NCI-H2227 (cell line): ENCODE measurements at regions not wholly inside any gene's neighbourhood (a gene's known extent, or its start where the extent isn't known, plus 50 kb on each side); places are given as distances from the start of the nearest gene placed in this dataset.

ENCODE experiments used
- DNase-seq: peaks from one replicate; lab custom pipeline; 2025; ENCODE audit not compliant: unreplicated experiment; lab: John Stamatoyannopoulos, UW

DNA sequence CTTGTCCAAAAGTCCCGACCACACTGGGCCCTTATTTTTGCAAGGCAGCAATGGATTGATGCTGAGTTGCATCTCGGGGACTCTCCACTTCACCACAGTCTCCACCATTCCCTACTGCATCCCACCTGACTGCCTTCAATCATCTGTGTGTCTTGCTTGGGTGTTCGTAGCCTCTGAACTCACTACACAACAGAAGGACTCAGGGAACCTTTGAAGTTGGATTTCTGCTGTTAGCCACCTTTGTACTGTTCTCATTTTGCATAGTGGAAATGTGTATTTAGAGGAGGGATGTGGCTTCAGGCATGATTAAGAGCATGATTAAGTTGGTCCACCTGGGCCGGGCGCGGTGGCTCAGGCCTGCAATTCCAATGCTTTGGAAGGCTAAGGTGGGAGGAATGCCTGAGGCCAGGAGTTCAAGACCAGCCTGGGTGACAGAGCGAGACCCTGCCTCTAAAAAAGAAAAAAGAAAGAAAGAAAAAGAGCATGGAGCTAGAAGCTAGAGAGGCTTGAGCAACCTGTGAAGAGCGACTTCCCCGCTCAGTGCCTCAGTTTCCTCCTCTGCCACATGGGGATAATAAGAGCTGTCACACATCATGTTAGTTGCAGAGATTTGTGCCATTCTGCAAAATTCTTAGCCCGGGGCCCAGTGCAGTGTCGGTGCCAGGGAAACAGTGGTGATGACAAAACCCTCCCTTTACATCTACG lies 121.3 kb upstream of the PTPN1 start:
- no peak for DNase-seq

DNA sequence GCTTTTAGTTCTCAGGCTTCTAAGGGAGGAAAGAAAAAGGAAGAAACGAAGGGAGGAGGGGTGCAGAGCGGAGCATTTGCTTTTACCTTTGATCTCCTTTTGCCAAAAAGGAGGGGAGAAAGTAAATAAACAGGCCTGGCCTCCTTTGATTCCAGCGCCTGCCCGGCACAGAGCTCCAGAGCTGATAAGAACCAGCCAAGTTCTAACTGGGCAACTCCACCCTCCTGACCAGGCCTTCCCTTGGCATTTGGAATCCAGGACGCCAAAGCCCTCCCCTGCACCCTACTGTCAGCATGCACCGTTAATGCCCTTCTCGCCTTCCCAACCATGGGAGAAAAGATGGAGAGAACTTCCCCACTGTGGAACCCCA lies 120.8 kb upstream of the PTPN1 start:
- no peak for DNase-seq

DNA sequence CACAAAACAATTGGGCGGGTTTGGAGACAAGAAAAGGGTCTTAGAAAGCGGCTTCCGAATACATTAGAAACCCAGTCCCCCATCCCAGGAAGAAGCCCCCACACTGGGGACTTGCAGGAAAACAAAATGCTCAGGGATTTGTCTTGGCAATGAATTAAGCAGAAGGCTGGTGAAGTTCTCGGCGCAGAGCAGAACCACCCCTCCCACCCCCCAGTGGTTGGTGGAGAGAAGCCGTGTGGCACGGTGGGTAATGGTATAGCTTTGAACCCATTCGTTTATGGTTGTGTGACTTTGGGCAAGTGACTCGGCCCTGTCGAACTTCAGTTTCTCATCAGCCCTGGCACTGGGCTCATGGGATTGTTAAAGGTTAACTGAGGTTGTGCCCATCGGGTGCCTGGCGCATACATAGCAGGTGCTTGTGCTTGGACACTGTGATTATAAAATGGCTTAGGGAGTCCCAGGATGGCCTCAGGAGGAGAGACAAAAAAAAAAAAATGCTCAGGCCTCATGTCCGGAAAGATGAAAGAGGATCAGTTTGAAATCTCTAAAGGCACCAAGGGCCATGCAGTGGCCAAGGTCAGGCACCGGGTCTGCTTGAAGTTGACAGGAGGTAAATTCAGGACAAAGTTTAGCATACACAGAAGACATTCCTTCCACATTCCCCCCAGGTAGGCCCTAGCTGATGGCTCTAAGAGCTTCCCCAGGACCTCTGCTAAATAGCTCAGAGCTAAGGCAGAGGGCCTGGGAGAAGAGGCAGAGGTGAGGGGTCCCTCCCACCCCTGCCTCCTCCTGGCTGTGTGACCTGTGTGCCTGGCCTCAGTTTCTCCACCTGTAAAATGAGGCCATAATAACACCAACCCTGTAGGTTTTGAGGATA lies 120.1 kb upstream of the PTPN1 start:
- no peak for DNase-seq

DNA sequence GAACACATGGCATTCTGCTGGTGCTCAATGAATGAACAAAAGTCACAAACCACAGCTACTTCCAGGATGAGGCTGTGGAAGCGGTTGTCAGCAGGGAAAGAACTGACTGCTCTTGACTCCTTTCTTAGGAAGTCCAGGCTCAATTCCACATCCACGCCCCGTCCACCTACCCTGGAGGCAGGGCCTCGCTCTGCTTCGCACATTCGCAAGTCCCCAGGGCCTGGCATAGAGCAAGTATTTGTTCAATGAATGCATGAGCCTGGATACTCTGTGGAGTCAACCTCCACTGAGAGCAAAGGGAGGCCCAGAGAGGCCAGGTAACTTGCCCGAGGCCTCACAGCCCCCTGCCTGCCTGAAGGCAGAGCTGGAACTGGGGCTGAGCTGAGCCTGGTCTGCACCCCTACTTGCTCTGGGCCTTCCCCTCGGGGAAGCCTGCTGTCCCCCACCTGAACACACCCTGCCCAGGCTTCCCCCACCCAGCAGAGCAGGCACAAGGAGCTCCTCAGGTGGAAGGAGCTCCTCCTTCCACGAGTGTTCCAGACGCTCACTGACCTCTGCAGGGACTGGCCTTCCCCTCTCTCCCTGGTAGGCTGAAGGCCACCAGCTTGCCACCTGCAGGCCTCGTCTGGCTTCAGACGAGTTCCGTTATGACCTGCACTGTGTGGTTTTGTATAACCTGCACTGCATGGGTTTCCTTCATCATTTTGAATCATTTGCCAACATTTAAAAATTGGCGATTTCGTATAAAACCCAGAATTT lies 119.3 kb upstream of the PTPN1 start:
- no peak for DNase-seq

DNA sequence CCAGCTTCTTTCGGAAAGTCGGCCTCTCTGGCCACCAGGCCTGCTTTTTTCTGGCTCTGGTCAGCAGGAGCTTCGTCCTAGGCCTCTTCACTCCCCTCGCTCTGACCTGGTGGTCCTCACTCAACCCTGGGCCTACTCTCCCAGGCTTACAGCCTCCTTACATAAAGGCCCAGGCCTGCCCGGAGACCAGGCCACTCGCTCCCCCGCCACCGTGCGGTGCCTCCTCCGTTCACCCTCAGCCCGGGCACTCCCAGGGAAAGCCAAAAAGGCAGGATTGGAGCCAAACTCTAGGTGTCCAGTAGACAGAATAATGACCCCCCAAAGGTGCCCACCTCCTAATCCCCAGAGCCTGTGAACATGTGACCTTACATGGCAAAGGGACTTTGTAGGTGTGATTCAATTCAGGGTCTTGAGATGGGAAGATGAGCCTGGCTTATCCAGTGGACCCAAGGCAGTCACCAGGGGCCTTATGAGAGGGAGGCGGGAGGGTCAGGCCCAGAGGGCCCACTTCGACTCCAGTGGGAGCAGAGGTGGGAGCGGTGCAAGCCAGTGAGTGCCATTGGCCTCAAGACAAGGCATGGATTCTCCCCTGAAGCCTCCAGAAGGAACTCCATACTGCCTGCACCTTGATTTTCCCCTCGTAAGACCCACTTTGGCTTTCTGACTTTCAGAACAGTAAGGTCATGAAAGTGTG lies 118.6 kb upstream of the PTPN1 start:
- no peak for DNase-seq

DNA sequence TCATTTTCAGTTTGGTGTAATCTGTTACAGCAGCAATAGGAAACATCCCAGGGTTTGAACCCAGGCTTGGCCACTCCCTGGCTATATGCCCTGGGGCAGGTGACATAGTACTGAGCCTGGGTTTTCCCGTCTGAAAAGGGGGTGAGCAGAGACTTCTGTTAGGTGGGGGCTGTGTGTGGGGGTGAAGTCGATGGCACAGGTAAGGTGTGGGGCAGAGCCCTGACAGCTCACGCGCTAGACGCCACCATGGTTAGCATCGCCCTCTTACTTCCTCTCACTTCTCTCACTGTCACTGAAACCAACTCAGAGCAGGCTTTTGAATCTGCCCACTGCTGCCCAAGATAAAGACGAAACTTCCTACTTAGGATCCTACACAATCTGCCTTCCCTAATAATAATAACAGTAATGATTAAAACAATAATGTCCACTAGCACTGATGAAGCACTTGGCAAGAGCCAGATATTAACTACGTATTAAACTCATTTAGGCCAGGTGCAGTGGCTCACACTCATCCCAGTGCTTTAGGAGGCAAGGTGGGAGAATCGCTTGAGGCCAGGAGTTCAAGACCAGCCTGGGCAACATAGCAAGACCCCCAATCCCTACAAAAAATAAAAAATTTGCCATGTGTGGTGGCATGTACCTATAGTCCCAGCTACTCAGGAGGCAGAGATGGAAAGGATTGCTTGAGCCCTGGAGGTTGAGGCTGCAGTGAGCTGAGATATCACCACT lies 117.9 kb upstream of the PTPN1 start:
- no peak for DNase-seq

DNA sequence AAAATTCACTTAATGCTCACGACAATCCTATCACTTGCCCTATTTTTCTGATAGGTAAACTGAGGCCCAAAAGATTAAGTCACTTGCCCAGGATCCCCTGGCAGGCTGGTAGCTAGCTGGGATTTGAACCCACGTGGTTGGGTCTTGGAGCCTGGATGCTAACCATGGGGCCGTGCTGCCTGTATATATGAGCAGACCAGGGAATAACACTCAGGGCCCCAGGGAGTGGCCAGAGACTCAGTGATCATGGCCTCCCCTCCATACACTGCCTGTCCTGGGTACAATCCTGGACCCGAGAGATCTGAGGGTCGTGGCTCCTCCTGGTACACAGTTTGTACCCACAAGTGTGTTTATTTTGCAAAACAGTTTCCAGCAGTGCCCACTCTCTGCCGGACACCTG lies 116.9 kb upstream of the PTPN1 start:
- no peak for DNase-seq

DNA sequence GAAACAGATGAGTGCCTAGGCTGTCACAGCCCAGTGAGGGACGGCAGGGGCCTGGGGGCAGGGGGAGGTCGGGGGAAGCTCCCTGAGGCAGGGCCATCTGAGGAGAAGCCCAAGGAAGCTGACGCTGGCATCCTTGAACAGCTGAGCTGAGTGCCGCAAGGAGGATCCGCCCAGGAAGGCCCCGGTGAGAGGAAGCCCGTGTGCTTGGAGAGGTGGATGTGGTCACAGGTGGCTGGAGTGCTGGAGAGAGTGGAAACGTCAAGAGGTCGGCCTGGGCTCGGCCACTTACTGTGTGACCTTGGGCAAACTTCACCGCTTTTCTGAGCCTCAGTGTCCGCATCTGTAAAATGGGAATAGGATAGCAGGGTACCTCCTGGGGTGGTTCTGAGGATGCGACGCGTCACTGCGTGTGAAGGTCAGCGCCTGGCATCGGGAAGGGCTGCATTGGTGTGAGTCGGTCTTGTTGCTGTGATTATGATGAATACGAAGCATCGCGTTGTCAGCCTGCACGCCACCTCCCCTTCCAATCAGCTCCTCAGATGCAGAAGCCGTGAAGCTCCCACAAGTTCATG lies 116.1 kb upstream of the PTPN1 start:
- DNase-seq: no peak

DNA sequence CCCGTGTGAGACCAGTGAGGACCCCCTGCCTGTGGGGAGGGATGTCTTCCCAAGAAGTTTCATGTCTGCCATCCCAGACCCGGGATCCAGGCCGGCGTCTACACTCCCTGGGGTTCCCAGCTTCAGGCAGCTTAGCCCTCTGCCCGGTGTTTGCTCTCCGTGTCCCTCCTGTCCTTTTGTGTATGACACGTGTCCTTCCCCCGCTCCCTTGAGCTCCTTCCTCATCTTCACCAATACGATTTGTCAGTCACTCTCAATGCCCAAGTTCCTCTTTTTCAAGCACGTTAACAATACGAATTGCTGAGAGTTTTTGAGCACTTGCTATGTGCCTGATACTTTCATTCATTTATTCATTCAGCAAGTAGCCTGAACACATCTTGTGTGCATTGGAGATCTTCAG lies 115.6 kb upstream of the PTPN1 start:
- DNase-seq: no peak

DNA sequence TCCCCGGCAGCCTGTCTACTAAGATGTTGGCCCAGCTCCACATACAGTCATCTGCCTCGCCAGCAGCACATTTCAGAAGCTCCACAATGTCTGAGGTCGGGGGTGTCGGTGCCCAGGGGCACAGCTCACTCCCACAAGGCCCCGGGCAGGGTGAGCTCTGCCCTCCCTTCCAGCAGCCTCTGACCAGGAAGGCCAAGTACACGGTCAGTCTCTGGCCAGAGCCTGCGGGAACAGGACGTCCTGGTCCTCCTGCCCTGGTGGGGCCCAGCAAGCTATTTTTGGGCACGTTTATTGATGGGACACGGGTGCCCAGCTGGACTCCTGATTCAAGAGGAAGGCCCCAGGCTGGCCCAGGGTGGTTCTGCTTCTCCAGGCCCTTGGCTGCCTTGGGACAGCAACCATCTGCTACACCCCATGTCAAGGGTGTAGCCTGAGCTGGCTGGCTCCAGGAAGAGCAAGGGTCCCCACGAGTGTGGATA lies 114.9 kb upstream of the PTPN1 start:
- DNase-seq: no peak

DNA sequence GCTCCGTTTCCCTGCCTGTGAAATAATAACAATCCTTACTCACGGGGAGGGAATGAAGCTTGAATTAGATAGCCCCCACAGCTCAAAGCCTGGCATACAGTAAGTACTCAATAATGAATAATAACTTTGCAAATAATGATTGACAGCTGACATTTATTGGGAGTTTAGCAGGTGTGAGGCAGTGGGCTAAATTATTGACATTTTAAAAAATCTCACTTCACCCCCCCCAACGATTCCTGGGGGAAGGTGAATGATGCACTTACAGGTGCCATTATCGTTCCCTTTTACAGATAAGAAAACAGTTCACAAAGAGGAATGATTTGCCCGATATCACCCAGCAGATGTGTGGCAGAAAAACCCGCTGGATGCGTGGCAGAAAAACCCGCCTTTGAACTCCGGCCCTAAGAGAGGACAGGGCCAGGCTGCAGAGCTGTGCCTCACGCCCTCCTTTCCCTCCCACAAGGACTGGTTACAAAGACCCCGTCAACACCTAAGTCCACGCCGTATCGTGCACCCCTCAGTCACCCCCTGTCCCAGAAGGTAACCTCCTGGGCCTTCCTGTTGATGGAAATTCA lies 114.2 kb upstream of the PTPN1 start:
- DNase-seq: no peak

DNA sequence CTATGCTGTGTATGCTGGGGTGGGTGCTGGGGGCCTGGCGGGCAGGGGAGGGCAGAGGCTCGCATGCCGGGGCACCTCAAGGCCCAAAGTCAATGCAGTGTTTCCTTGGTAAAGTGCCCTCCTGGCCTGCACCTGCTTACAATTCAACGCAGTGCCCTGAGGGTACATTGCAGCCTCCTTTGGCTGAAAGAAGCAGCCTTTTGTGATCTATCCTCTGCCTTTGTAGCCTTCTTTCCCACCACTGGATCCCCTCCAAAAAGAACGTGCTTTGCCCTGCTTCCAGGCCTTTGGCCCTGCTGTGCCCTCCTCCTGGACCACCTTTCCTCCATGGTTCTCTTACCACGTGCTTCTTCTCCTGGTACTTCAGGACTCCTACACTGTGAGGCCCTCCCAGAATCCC lies 113.6 kb upstream of the PTPN1 start:
- no peak for DNase-seq

DNA sequence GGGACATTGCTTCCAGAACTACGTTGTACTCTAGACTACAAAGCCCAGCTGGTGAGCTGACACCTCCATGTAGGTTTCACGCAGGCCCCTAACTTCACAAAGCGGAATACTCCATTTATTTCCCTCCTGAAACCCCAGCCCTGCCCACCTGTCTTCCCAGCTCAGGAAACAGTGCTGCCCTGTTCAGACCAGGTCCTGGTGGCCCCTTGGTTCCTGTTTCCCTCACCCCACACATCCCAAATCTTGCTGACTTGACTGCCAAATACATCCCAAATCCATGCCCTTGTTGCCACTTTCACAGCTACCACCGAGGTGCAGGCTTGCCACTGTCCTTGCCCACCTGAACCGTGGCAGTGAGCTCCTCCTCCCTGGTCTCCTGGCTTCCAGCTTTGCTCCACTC lies 113.1 kb upstream of the PTPN1 start:
- DNase-seq: no peak

DNA sequence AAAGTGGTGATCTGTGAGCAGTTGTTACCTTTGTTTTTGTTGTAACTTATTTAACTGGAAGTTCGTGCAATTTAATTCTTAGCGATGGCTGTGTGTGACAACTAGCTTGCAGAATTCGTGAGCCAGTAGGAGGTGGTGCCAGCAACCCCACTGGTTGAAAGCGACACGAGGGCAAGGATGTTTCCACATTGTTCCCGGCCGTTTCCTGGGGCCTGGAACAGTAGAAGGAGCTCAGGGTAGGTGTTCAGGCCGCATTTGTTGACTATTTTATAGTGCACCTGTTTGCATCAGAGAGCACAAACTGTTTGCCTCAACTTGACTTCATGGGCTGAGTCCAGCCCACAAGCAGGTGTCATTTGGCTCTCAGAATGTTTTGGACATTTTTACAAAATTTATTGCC lies 112.1 kb upstream of the PTPN1 start:
- DNase-seq: no peak

DNA sequence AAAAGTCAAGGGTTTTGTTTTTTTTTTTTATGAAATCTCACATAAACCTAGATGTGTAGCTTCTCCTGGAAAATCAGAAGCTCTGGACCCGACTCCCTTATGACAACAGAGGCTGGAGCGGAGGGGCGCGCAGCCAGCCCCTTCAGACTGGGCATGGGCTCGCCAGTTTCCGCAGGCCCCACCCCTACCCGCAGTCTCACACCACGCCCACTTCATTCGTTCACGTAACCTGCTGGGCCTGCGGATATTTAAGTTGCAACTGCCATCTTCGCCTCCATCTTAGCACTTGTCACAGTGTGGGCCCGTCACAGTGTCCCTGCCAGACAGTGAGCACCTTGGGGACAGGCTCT lies 111.7 kb upstream of the PTPN1 start:
- DNase-seq: no peak

DNA sequence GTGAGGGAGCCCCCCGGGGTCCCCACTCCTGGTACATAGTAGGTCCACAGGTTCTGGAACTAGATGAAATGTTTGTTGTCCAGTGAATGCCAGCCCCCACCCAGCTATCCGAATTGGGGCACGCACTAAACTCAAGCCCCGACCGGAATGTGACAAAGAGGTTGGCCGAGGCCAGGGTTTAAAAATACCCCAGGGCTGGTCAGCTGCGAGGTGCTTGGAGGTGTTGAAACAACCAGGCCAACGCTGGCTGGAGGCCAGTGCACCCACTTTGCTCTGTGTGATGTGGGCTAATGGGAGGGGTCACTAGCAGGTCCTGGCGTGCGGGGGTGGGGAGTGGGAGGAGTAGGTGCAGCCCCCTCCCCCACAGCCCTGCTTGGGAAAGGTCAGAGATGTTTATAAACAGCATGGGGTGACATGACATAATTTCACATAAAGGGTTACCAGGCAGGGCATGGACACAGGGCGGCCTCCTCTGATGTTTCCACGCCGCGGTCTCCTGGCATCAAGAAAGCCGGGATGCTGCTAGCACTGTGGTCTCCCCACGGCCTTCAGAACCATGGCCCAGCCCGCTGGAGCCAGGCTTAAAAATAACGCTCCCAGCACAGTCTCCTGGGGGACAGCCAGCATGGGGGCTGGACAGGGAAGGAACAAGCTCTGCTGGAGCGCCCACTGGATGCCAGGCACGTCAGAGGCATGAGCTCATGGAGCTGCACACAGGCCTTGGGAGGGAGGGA lies 111.2 kb upstream of the PTPN1 start:
- DNase-seq: no peak

DNA sequence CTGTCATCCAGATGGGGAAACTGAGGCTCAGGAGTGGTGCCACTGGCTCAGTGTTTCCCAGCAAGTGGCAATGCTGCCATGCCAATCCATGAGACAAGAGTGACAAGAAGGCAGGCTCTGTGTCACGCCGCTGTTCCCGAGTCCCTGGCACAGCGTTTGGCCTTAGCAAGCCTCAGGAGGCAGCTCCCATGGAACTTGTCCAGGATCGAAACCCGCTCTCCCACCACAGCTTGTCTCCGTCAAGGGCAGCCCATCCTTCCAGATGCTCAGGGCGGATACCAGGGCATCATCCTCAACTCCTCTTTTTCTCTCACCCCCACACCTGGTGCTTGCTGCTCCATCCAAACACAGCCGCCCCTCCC lies 110.6 kb upstream of the PTPN1 start:
- DNase-seq: no peak

DNA sequence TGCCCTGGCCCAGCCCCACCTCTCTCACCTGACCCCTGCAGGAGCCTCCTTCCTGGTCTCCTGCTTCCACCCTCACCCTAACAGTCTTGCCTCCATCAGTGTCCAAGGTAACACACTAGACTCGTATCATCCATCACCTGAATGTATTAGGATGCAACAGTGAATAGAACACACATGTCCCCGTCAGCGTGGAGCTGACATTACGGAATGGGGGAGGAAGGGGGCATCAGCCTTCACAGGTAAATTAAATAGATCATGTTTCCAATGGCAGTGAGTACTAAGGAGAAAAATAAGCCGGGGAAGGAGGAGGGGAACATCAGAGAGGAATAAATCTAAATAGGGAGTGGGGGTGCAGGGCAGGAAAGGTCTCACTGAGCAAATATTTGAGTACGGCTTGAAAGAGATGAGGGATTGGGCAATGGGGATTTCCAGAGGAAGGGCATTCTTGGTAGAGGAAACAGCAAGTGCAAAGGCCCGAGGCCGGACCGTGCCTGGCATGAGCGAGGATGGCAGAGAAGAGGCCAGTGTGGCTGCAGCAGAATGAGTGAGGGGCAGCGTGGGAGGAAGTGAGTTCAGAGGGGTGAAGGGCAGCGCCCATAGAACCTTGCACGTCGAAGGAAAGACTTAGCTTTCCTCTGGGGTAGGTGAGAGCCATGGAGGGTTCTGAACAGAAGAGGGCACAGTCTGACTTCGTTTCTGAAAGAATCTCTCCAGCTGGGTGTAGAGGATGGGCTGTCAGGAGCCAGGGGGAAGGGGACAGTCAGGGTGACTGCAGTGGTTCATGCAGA lies 110.1 kb upstream of the PTPN1 start:
- no peak for DNase-seq
